HCT116 (cell line): ENCODE measurements at regions not wholly inside any gene's neighbourhood (a gene's known extent, or its start where the extent isn't known, plus 50 kb on each side); places are given as distances from the start of the nearest gene placed in this dataset.

Experiments
- ATAC-seq: fragments of 200-7000 bp; cut with Tn5 transposase; 2 replicates; pipeline ENCODE4 v1.9.1; 2020; ENCODE audit warnings: mild to moderate bottlenecking, moderate library complexity
- BruUV-seq: library from RNA; stranded (reverse); fragments of 400-500 nt; replicated peaks from 2 replicates; lab custom pipeline; 2021; lab: Mats Ljungman, UMichigan
- CTCF ChIA-PET: fragments of 300-600 bp; sonication (Branson Sonifier 250); formaldehyde crosslinking; loops from one replicate; lab custom pipeline; 2021; ENCODE audit warnings: antibody characterized with exemption; lab: Charles Lee
- POLR2A ChIA-PET: fragments of 300-600, 350-600 bp; sonication (Branson Sonifier 250); formaldehyde crosslinking; loops from one replicate; lab custom pipeline; 2021; ENCODE audit warnings: antibody characterized with exemption; lab: Charles Lee
- RAD21 ChIA-PET, 2 experiments: fragments of 300-600 bp; sonication (Branson Sonifier 250); formaldehyde crosslinking; loops; one replicate each; lab custom pipeline; 2023; ENCODE audit warnings: low total read pairs in 2 of 2; ENCODE audit not compliant: uncharacterized antibody in 2 of 2, unreplicated experiment in 2 of 2, low non-redundant PET in 1 of 2; lab: Charles Lee
- DNase-seq: peaks from one replicate; pipeline ENCODE4 v3.0.0-alpha.2; 2010; ENCODE audit warnings: low read depth, low spot score
- H2AFZ ChIP-seq: fragments of 200-600 bp; shearing (Covaris generic), sonication (generic); 2 replicates; pipeline ENCODE4 v1.6.1; 2017; ENCODE audit warnings: low read depth, mixed run types, mixed read lengths, antibody characterized with exemption, low read length; ENCODE audit not compliant: poor library complexity, severe bottlenecking
- H3K27ac ChIP-seq: 2 replicates; pipeline ENCODE4 v1.5.1; 2012; ENCODE audit warnings: low read depth, low read length
- H3K27me3 ChIP-seq: fragments of 200-600 bp; sonication (generic); 2 replicates; pipeline ENCODE4 v1.6.1; 2016; ENCODE audit warnings: mixed run types, low read length, mixed read lengths; ENCODE audit not compliant: insufficient read depth
- H3K36me3 ChIP-seq, 2 experiments: fragments of 200-500 bp in 1 of 2; fragments of 200-600 bp in 1 of 2; sonication (Bioruptor generic) in 1 of 2; sonication (generic) in 1 of 2; 2 replicates each; pipeline versions ENCODE4 v1.5.1 to v1.6.1; 2014 to 2016; ENCODE audit warnings: low read length in 2 of 2, inconsistent platforms in 1 of 2, mixed read lengths in 1 of 2, mixed run types in 1 of 2; ENCODE audit not compliant: insufficient read depth in 2 of 2, control insufficient read depth in 1 of 2
- H3K4me1 ChIP-seq, 2 experiments: fragments of 200-600 bp in 1 of 2; sonication (generic) in 1 of 2; 2 replicates each; pipeline versions ENCODE4 v1.5.1 to v1.6.1; 2012 to 2017; ENCODE audit warnings: low read length in 2 of 2, inconsistent platforms in 1 of 2, mild to moderate bottlenecking in 1 of 2, mixed read lengths in 1 of 2, mixed run types in 1 of 2, moderate library complexity in 1 of 2; ENCODE audit not compliant: insufficient read depth in 2 of 2, control insufficient read depth in 1 of 2
- H3K4me2 ChIP-seq: fragments of 200-600 bp; sonication (generic); 2 replicates; pipeline ENCODE4 v1.6.1; 2017; ENCODE audit warnings: mixed run types, low read length, mixed read lengths
- H3K4me3 ChIP-seq, 2 experiments: fragments of 200-600 bp in 1 of 2; sonication (generic) in 1 of 2; replicated peaks in 1 of 2; 2 replicates each; pipeline ENCODE4 v1.5.1; 2011 to 2016; ENCODE audit warnings: low read length in 2 of 2, control low read depth in 1 of 2, low read depth in 1 of 2, mild to moderate bottlenecking in 1 of 2, mixed read lengths in 1 of 2, mixed run types in 1 of 2
- H3K79me2 ChIP-seq: fragments of 200-600 bp; sonication (generic); 2 replicates; pipeline ENCODE4 v1.6.1; 2017; ENCODE audit warnings: mild to moderate bottlenecking, mixed run types, low read length, moderate library complexity, mixed read lengths; ENCODE audit not compliant: insufficient read depth
- H3K9ac ChIP-seq: fragments of 200-600 bp; sonication (generic); 2 replicates; pipeline ENCODE4 v1.6.1; 2016; ENCODE audit warnings: low read length, mixed read lengths
- H3K9me2 ChIP-seq: fragments of 200-600 bp; sonication (generic), shearing (Covaris generic); 2 replicates; pipeline ENCODE4 v1.6.1; 2017; ENCODE audit warnings: mixed run types, mild to moderate bottlenecking, moderate library complexity; ENCODE audit not compliant: insufficient read depth
- H3K9me3 ChIP-seq, 2 experiments: fragments of 200-500 bp in 1 of 2; fragments of 200-600 bp in 1 of 2; sonication (Bioruptor generic) in 1 of 2; sonication (generic) in 1 of 2; 2 replicates each; pipeline ENCODE4 v1.6.1; 2014 to 2017; ENCODE audit warnings: low read length in 2 of 2, mixed read lengths in 2 of 2, inconsistent platforms in 1 of 2, low read depth in 1 of 2, mild to moderate bottlenecking in 1 of 2, mixed run types in 1 of 2, moderate library complexity in 1 of 2; ENCODE audit not compliant: control insufficient read depth in 1 of 2, insufficient read depth in 1 of 2
- H4K20me1 ChIP-seq: fragments of 200-600 bp; sonication (generic), shearing (Covaris generic); 2 replicates; pipeline ENCODE4 v1.6.1; 2017; ENCODE audit warnings: mixed run types, mild to moderate bottlenecking, moderate library complexity; ENCODE audit not compliant: insufficient read depth
- ELF1 ChIP-seq: IDR thresholded peaks from 2 replicates; pipeline ENCODE4 v1.6.1; 2012; ENCODE audit warnings: low read depth, borderline replicate concordance
- JUND ChIP-seq: IDR thresholded peaks from 2 replicates; pipeline ENCODE4 v1.6.1; 2012
- POLR2A ChIP-seq: IDR thresholded peaks from 2 replicates; pipeline ENCODE4 v1.7.0; 2011; ENCODE audit warnings: borderline replicate concordance; ENCODE audit not compliant: insufficient read depth, insufficient read length; ENCODE audit errors: extremely low read depth
- RAD21 ChIP-seq: IDR thresholded peaks from 2 replicates; pipeline ENCODE4 v1.6.1; 2012; ENCODE audit warnings: low read depth, mild to moderate bottlenecking
- intact Hi-C: fragments of 100-400 bp; cut with micrococcal nuclease; formaldehyde crosslinking; loops from 2 replicates; pipeline ENCODE4 v1.10.0; 2022
- TF ChIP-seq, protein P1 (sequence below): IDR thresholded peaks from 2 replicates; pipeline ENCODE4 v1.6.1; 2012; ENCODE audit warnings: low read depth
- TF ChIP-seq, protein P2 (sequence below): IDR thresholded peaks from 2 replicates; pipeline ENCODE4 v1.6.1; 2012

DNA sequence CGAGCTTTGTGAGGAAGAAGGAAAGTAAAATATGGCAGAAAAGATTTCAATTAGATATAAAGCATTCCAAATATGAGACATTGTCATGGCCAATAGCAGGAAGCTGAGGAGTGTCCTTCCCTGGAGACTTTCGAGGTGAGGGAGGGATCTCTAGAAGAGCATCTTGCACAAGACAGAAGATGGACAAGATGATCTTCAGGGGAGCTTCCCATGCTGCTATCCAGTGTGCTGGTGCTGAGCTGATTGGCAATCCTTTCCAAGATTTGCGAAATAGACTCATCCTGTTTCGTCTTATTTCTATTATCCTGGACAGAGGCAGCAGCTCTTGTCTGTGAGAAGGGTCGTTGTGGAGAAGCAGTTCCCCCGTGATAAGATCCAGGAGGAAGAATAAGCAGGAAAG is 342.0 kb upstream of the CAMK1G start:
- no peaks in the 10 kb centered on the region for H3K9me3 ChIP-seq
- BruUV-seq, result no TSS peak
- H3K4me1 ChIP-seq, result no peaks in the 10 kb centered on the region
- H3K27ac ChIP-seq, result no peak overlapping the region
- no peaks in the 10 kb centered on the region for H3K9me2 ChIP-seq
- no peaks in the 10 kb centered on the region for H4K20me1 ChIP-seq
- no peak overlapping the region for H3K4me3 ChIP-seq
- no peak for DNase-seq
- ChIA-PET RAD21 (no interaction called here), POLR2A (no interaction called here), CTCF (no interaction called here)
- no peaks in the 10 kb centered on the region for H3K36me3 ChIP-seq
- no peaks in the 10 kb centered on the region for H3K79me2 ChIP-seq
- ATAC-seq, result no peak
- H3K27me3 ChIP-seq, result peaks cover 9% of the 10 kb centered on the region; the same call in 1 of the 2 replicates
- H3K9ac ChIP-seq, result no peak overlapping the region
- H3K4me2 ChIP-seq, result no peak overlapping the region
- H2AFZ ChIP-seq, result no peak overlapping the region
- TF ChIP-seq RAD21, result no peak
- TF ChIP-seq, protein P1, sequence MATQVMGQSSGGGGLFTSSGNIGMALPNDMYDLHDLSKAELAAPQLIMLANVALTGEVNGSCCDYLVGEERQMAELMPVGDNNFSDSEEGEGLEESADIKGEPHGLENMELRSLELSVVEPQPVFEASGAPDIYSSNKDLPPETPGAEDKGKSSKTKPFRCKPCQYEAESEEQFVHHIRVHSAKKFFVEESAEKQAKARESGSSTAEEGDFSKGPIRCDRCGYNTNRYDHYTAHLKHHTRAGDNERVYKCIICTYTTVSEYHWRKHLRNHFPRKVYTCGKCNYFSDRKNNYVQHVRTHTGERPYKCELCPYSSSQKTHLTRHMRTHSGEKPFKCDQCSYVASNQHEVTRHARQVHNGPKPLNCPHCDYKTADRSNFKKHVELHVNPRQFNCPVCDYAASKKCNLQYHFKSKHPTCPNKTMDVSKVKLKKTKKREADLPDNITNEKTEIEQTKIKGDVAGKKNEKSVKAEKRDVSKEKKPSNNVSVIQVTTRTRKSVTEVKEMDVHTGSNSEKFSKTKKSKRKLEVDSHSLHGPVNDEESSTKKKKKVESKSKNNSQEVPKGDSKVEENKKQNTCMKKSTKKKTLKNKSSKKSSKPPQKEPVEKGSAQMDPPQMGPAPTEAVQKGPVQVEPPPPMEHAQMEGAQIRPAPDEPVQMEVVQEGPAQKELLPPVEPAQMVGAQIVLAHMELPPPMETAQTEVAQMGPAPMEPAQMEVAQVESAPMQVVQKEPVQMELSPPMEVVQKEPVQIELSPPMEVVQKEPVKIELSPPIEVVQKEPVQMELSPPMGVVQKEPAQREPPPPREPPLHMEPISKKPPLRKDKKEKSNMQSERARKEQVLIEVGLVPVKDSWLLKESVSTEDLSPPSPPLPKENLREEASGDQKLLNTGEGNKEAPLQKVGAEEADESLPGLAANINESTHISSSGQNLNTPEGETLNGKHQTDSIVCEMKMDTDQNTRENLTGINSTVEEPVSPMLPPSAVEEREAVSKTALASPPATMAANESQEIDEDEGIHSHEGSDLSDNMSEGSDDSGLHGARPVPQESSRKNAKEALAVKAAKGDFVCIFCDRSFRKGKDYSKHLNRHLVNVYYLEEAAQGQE, result peak; percentile 13; the same call in 1 of the 2 replicates
- no peak for TF ChIP-seq ELF1
- no peak for TF ChIP-seq POLR2A
- no peak for TF ChIP-seq JUND
- TF ChIP-seq, protein P2, sequence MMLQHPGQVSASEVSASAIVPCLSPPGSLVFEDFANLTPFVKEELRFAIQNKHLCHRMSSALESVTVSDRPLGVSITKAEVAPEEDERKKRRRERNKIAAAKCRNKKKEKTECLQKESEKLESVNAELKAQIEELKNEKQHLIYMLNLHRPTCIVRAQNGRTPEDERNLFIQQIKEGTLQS, result no peak
- intact Hi-C loops, result no loop called here
